OCI-LY7 (cell line): ENCODE measurements at regions not wholly inside any gene's neighbourhood (a gene's known extent, or its start where the extent isn't known, plus 50 kb on each side); places are given as distances from the start of the nearest gene placed in this dataset.

Source experiments
- CTCF ChIP-seq: fragments of 200-600 bp; sonication (generic); conservative IDR thresholded peaks from 2 replicates; pipeline ENCODE4 v1.5.1; 2014; ENCODE audit warnings: mild to moderate bottlenecking, antibody characterized with exemption, low read length, moderate library complexity, mixed read lengths
- EZH2phosphoT487 ChIP-seq: fragments of 200-600 bp; sonication (generic); IDR thresholded peaks from 2 replicates; pipeline ENCODE4 v1.6.1; 2018; ENCODE audit warnings: low read depth, borderline replicate concordance, mild to moderate bottlenecking, mixed run types, antibody characterized with exemption, low read length, moderate library complexity, mixed read lengths

GRCh38 chr1:89464008-89464407 is 60.6 kb upstream of the LRRC8B start:
- no peak for TF ChIP-seq CTCF
- TF ChIP-seq EZH2phosphoT487: no peak
